Smooth muscle cell (in vitro differentiated cells): ENCODE measurements at regions not wholly inside any gene's neighbourhood (a gene's known extent, or its start where the extent isn't known, plus 50 kb on each side); places are given as distances from the start of the nearest gene placed in this dataset.
A peak's percentile ranks its signal among the peaks of the same experiment; 100 is the strongest.

Experiments
- DNase-seq: peaks from one replicate; lab custom pipeline; 2025; ENCODE audit not compliant: unreplicated experiment; lab: John Stamatoyannopoulos, UW
- H2AFZ ChIP-seq: fragments of 200-600 bp; sonication (generic); 2 replicates; pipeline ENCODE4 v1.6.0; 2016; ENCODE audit warnings: antibody characterized with exemption, low read depth, mild to moderate bottlenecking
- H3F3A ChIP-seq: fragments of 200-600 bp; sonication (generic); 2 replicates; pipeline ENCODE4 v1.6.0; 2017; ENCODE audit warnings: antibody characterized with exemption, low read depth
- H3K27ac ChIP-seq: fragments of 200-600 bp; sonication (generic); 2 replicates; pipeline ENCODE4 v1.5.1; 2016; ENCODE audit warnings: low read depth, mild to moderate bottlenecking
- H3K27me3 ChIP-seq: fragments of 200-600 bp; sonication (generic); 2 replicates; pipeline ENCODE4 v1.6.1; 2016; ENCODE audit warnings: low read depth, mild to moderate bottlenecking
- H3K36me3 ChIP-seq: fragments of 200-600 bp; sonication (generic); 2 replicates; pipeline ENCODE4 v1.5.1; 2016; ENCODE audit warnings: low read depth
- H3K4me1 ChIP-seq: fragments of 200-600 bp; sonication (generic); 2 replicates; pipeline ENCODE4 v1.5.1; 2016; ENCODE audit warnings: low read depth
- H3K4me2 ChIP-seq: fragments of 200-600 bp; sonication (generic); 2 replicates; pipeline ENCODE4 v1.6.0; 2016; ENCODE audit warnings: mild to moderate bottlenecking
- H3K4me3 ChIP-seq: fragments of 200-600 bp; sonication (generic); 2 replicates; pipeline ENCODE4 v1.5.1; 2016; ENCODE audit warnings: mild to moderate bottlenecking
- H3K79me2 ChIP-seq: fragments of 200-600 bp; sonication (generic); 2 replicates; pipeline ENCODE4 v1.6.0; 2016; ENCODE audit warnings: low read depth, mild to moderate bottlenecking
- H3K9ac ChIP-seq: fragments of 200-600 bp; sonication (generic); 2 replicates; pipeline ENCODE4 v1.6.0; 2016; ENCODE audit warnings: low read depth
- H3K9me3 ChIP-seq: fragments of 200-600 bp; sonication (generic); replicated peaks from 2 replicates; pipeline ENCODE4 v1.5.1; 2016; ENCODE audit warnings: low read depth
- H4K20me1 ChIP-seq: fragments of 200-600 bp; sonication (generic); 2 replicates; pipeline ENCODE4 v1.6.0; 2016; ENCODE audit warnings: low read depth
- CTCF ChIP-seq: fragments of 200-600 bp; sonication (generic); IDR thresholded peaks from 2 replicates; pipeline ENCODE4 v1.5.1; 2017; ENCODE audit warnings: borderline replicate concordance, mild to moderate bottlenecking, antibody characterized with exemption; ENCODE audit not compliant: insufficient read depth, poor library complexity, severe bottlenecking
- WGBS: methylation state at CpG from one replicate; pipeline ENCODE4 v1.1.7; 2016; ENCODE audit warnings: low lambda C conversion rate; 5-methylcytosine and 5-hydroxymethylcytosine counted together

GRCh38 chr7:24502135-24502488 lies 71.1 kb upstream of the PALS2 start:
- no peaks in the 10 kb centered on the region for H3K36me3 ChIP-seq
- H3K4me3 ChIP-seq = no peak overlapping the region
- 60% methylated on average over 3 of the region's 3 CpGs for WGBS
- H2AFZ ChIP-seq = no peak overlapping the region
- H3K27me3 ChIP-seq = no peaks in the 10 kb centered on the region
- H4K20me1 ChIP-seq = no peaks in the 10 kb centered on the region
- peaks cover 28% of the 10 kb centered on the region for H3F3A ChIP-seq
- H3K4me2 ChIP-seq = peak overlapping the region; percentile 4
- H3K27ac ChIP-seq = no peak overlapping the region
- H3K9me3 ChIP-seq = no peaks in the 10 kb centered on the region
- no peak overlapping the region for H3K9ac ChIP-seq
- no peak for TF ChIP-seq CTCF
- H3K4me1 ChIP-seq = peaks cover 4% of the 10 kb centered on the region
- DNase-seq = no peak
- H3K79me2 ChIP-seq = no peaks in the 10 kb centered on the region

DNA sequence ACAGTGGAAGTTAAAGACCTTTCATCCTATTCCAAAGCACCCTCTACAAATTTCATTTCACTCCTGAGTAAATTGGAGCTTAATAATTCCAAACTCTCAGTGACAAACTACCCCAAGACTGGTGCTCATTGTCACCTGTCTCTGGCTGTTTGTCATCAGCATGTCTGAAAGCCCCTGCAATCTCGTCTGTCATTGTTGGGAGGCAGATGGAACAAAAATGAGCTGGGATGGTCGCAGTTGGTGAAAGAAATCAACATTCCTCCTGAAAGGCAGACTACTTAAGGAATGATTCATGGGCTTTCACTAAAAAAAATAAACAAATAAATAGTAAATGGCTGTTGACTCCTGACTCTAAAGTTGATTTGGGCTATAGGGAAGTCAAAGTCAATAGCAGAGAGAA lies 69.7 kb upstream of the PALS2 start:
- Histone ChIP-seq H4K20me1 (no peaks in the 10 kb centered on the region), H3K9ac (no peak overlapping the region)
- no peak for DNase-seq

GRCh38 chr7:24504040-24504439 lies 69.2 kb upstream of the PALS2 start:
- H3K4me3 ChIP-seq = peak overlapping the region; percentile 21
- H3K9me3 ChIP-seq = no peaks in the 10 kb centered on the region
- no peak for TF ChIP-seq CTCF
- H3F3A ChIP-seq = peaks cover 28% of the 10 kb centered on the region
- no peak overlapping the region for H2AFZ ChIP-seq
- 17% methylated on average over 6 of the region's 6 CpGs for WGBS
- no peak overlapping the region for H3K9ac ChIP-seq
- no peaks in the 10 kb centered on the region for H4K20me1 ChIP-seq
- no peaks in the 10 kb centered on the region for H3K79me2 ChIP-seq
- H3K36me3 ChIP-seq = no peaks in the 10 kb centered on the region
- H3K4me2 ChIP-seq = peak overlapping the region; percentile 75
- peak overlapping the region; percentile 64 for H3K27ac ChIP-seq
- H3K4me1 ChIP-seq = peaks cover 4% of the 10 kb centered on the region
- no peaks in the 10 kb centered on the region for H3K27me3 ChIP-seq
- DNase-seq = no peak

More for the DNA sequence above, 69.7 kb upstream of the PALS2 start:
- Histone ChIP-seq H3K79me2 (no peaks in the 10 kb centered on the region), H3K36me3 (no peaks in the 10 kb centered on the region), H3K4me2 (peak overlapping the region; percentile 75), H2AFZ (no peak overlapping the region), H3K27me3 (no peaks in the 10 kb centered on the region), H3K4me3 (no peak overlapping the region), H3K4me1 (peaks cover 4% of the 10 kb centered on the region), H3F3A (peaks cover 28% of the 10 kb centered on the region), H3K27ac (peak overlapping the region; percentile 64), H3K9me3 (no peaks in the 10 kb centered on the region)
- WGBS = 19% methylated on average over 2 of the region's 2 CpGs
- no peak for TF ChIP-seq CTCF

- no peaks in the 10 kb centered on the region for H3K27me3 ChIP-seq
- H2AFZ ChIP-seq = no peak overlapping the region
- H3K4me3 ChIP-seq = no peak overlapping the region
- H3K36me3 ChIP-seq = no peaks in the 10 kb centered on the region
- H3K9me3 ChIP-seq = no peaks in the 10 kb centered on the region
- no peak for DNase-seq
- no peak overlapping the region for H3K4me2 ChIP-seq
- H3K9ac ChIP-seq = no peak overlapping the region
- TF ChIP-seq CTCF = no peak
- H3K4me1 ChIP-seq = peaks cover 2% of the 10 kb centered on the region
- no peaks in the 10 kb centered on the region for H4K20me1 ChIP-seq
- H3K79me2 ChIP-seq = no peaks in the 10 kb centered on the region
- 49% methylated on average over 2 of the region's 2 CpGs for WGBS
- H3F3A ChIP-seq = peaks cover 28% of the 10 kb centered on the region
- no peak overlapping the region for H3K27ac ChIP-seq
These were observed 68.4 kb upstream of the PALS2 start for GRCh38 chr7:24504836-24505235.
